ENCODE measurements at regions not wholly inside any gene's neighbourhood (a gene's known extent, or its start where the extent isn't known, plus 50 kb on each side); places are given as distances from the start of the nearest gene placed in this dataset.

GRCh38 chr2:200077838-200078237 is 122.5 kb downstream of the MAIP1 start:
- TF ChIP-seq CTCF (conservative IDR thresholded peaks at IDR 0.05 in 1 of 2, IDR thresholded peaks at IDR 0.05 in 1 of 2; ENCODE audit: low read depth in 1 of 2, low read length in 2 of 2) (no peak), EZH2 (IDR thresholded peaks at IDR 0.05; ENCODE audit: low read length, missing control alignments) (no peak)

Data from fibroblast of lung (primary cell).